ENCODE measurements at regions not wholly inside any gene's neighbourhood (a gene's known extent, or its start where the extent isn't known, plus 50 kb on each side); places are given as distances from the start of the nearest gene placed in this dataset.

DNA sequence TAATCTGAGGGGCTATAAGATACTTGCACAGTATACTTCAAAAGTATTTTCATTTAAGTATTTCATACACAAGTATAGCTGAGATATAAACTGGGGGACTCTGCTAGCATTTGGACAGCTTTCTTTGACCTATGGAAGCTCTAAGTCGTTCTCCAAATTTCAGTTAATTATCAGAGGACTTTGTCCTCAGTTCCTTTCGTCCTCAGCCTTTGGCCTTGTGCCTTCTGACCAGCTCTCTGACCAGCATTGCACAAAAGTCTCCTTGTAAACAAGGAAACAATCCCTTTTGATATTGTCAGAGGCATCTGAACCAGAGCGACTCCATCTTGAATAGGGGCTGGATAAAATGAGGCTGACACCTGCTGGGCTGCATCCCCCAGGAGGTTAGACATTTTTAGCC lies 464.0 kb upstream of the FAM241A start:
- no peak for DNase-seq

DNA sequence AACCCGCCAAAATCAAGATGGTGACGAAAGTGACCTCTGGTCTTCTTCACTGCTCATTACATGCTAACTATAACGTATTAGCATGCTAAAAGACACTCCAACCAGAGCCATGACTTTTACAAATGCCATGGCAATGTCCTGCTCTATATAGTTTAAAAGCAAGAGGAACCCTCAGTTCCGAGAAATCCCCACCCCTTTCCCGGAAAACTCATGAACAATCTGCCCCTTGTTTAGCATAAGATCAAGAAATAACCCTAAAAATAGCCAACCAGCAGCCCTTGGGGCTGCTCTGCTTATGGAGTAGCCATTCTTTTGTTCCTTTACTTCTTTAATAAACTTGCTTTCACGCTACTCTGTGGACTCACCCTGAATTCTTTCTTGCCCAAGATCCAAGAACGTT lies 463.5 kb upstream of the FAM241A start:
- no peak for DNase-seq

- no peak for DNase-seq
These were observed 460.0 kb upstream of the FAM241A start for GRCh38 chr4:111685205-111685604.

- DNase-seq, result no peak
These were observed 456.0 kb upstream of the FAM241A start for GRCh38 chr4:111689214-111689613.

DNA sequence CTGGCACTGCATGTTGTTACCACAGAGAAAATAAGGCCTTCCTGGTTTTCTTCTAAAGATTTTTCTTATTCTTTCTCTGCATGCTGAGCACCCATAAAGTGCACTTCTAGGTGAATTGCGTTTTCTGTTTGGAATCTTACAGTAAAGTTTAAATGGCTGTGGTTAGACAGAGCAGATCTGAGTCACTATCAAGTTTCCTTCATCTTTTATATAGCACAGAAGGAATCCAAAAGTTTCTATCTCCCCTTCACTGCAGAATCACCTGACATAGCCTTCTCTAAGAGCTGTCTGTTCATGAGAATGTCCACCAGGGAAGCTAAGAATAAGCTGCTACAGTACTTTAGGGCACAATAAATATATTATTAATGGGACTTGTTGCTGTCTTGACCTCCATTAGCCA lies 455.5 kb upstream of the FAM241A start:
- no peak for DNase-seq

DNA sequence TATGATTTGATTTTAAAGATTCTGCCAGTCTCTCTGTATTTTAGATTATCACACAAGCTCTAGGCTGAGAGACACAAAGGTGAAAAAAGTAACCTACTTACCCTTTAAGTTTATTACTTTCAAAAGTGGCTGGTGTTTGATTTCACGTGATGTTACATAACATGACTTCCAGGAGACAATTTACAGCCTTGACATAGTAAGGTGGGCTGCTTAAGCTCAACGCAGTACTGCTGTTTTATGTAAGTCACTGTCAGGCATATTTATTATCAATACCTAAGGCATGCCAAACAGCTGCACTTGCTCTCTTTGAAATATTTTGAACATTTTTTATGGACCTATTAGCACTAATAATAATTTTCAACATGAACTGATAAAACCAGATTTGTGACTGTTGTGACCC lies 451.5 kb upstream of the FAM241A start:
- DNase-seq, result no peak

DNA sequence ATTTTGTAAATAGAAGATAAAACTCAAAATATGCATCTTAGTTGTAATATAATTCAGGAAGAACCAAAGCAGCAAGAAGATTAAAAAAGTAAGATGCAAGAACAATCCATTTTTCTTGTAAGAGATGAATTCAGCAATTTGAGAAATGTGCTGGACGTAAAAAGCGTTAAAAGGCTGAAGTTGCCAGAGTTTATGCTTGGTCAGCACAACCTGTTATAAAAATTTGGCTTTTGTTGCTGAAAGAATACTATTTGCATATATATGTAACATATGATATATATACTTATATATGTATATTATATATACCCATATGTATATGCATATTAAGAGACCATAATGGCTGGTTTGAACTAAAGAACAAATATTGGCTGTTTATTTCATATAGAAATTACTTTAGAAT lies 449.6 kb upstream of the FAM241A start:
- DNase-seq, result no peak

GRCh38 chr4:111696505-111696904 lies 448.7 kb upstream of the FAM241A start:
- DNase-seq, result no peak

DNA sequence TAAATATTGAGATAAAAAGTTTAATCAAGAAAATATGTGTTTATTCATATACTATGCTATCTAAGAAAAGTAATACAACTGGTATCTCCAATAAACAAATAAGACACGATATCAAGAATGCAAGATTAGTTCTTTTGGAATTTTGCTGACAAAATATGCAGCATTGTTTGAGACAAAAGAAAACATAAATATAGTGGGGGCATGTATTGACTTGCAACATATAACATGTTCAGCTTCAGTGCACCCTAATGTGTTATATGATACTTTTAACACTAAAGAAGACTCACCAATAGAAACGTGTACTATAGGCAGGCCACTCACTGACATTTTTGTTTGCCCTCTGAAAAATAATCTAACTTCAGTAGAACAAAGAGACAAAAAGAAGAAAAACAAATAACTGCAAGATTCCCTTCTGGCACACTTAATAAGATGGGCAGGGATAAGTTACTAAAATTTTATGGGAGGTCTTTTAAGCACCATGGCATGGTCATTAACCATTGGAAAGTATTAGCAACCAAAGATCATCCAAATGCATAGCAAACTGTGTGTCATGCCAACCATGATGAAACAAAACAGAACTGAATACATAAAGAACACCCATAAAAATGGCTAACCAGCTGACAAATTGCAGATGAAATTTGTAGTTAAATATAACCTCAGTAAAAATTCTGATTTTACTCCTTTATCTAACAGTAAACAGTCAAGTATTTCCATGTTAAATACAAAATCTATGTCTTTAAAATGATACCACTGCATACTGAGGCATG lies 447.9 kb upstream of the FAM241A start:
- DNase-seq, result no peak

- DNase-seq, result no peak
These were observed 446.9 kb upstream of the FAM241A start for GRCh38 chr4:111698361-111698760.

- DNase-seq, result no peak
These were observed 446.1 kb upstream of the FAM241A start for GRCh38 chr4:111699165-111699564.

DNA sequence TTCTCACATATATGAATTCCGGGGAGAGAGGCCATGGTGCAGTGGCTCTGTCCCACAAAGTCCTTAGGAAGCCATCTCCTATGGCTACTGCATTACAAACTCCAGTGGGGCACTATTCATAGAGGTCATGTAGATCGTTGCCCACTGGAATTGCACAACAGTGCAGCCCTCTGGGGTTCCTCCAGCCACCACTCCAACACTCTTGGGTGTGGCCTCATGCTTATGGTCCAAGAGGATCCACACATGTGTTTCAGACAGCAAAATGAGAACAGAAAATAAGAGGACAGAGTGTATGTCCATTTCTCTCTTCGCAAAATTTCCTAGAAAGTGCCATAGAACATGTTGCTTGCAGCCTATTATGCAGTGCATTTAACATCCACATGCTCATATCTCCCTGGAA lies 444.2 kb upstream of the FAM241A start:
- DNase-seq, result no peak

DNA sequence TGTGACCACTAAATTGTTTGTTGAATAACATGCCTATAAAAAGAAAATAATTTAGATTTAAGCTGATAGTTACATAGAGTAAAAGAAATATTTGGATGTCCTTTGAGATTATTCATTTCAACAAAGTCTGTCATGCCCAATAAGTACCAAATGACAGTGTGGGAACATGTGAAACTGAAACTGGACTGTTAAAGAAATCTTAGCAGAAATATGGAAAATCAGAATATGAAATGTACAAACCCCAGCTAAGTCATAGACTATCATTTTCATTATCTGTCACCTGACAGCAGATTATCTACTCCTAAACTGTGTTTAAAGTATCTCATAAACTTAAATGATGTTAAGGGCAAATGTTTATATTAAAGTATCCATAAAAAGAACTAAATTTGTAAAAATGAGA lies 437.8 kb upstream of the FAM241A start:
- DNase-seq, result no peak

DNA sequence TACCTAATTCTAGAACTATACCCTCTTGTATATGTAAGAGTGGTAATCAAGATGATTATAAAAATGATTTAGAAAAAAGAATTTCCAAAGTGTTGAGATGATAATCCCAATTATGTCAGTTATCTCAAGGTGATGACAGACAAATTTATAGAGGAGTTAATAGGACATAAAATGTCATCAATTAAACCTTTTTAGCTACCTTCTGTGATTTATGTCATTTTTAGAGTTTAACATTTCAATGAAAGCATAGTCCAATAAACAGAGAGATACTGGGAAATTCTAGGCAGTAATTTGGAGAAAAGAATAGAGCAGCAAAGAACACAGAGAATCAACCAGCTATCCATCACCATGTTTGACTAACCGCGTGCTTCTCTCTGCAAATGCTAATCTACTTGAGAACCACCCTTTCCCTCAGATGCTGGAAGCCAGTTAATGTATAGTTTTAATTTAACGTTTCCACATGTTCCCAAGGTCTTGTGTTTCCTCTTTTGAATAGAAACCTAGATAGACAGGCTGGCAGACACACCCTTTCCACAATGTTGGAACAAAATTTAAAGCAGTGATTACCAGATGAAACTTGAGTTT lies 433.1 kb upstream of the FAM241A start:
- DNase-seq, result no peak

- no peak for DNase-seq
These were observed 432.0 kb upstream of the FAM241A start for GRCh38 chr4:111713276-111713675.

DNA sequence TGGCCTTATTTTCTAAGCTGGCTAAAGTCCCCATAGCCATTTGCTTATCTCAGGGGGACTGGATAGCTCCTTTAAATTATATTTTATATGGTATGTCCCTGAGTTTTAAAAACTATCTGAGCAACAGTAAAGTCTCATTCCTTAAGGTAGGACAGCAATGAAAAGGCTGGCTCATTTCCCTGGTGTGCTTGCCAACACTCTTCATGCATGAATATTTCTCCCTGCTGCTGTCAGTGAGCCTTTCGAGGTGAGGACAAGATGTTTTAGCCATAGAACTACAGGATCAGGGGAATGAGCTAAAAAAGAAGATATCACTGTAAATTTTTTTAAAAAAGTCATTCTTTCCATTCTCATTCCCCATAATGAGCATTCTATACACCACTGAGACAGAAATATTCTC lies 427.3 kb upstream of the FAM241A start:
- DNase-seq, result no peak

DNA sequence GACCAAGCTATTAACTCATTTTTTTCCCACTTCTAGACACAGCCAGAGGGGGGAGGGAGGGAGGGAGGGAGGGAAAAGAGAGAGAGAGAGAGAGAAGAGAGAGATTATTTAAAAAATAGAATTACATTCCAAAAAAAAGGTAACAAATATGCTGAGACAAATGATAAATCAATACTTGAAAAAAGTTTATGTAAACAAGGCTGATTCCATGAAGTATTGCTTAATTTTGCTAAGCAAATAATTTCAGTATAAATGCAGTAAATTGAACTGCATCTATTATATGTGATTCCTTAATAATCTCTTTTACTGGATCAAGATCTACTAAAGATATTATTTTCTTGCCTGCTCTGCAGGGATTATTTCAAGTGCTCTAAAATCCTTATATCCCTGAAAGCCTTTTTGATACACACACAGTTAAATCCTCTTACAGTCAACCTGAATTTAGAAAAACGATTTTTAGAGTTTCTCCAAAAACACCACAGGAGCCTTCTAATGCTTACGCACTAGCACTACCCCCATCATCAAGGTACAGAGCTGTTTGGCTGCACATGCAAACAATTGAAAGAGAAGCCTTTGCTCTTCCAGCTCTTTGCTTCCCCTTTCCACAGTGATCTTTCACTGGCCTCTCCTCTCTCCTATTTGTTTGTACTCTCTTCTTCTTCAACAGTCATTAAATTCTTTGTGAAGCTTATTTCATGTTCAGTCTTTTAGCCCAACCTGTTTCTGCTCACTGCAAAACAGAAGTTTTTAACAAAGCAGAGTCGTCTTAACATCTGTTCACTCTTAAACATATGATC lies 426.3 kb upstream of the FAM241A start:
- no peak for DNase-seq

DNA sequence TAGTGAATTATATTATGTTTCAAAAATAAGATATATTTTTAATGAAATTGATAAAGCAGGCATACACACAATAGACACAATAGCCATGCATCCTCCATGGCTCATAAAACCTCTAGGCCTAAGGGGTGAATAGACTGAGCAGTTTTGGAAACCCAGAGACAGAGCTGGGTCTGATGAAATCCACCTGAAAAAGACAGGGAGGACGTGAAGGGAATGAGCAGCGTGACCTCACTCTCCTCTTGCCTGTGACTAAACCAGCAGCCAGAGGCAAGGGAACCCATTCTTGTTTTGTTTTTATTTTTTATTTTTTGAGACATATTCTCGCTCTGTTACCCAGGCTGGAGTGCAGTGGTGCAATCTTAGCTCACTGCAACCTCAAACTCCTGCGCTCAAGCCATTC lies 424.4 kb upstream of the FAM241A start:
- no peak for DNase-seq

GRCh38 chr4:111722213-111722720 lies 423.0 kb upstream of the FAM241A start:
- no peak for DNase-seq

- no peak for DNase-seq
These were observed 408.7 kb upstream of the FAM241A start for GRCh38 chr4:111736516-111736915.

GRCh38 chr4:111744847-111745246 lies 400.4 kb upstream of the FAM241A start:
- DNase-seq, result no peak

GRCh38 chr4:111748157-111748556 lies 397.1 kb upstream of the FAM241A start:
- DNase-seq, result no peak

GRCh38 chr4:111754003-111754402 lies 391.3 kb upstream of the FAM241A start:
- DNase-seq, result no peak

DNA sequence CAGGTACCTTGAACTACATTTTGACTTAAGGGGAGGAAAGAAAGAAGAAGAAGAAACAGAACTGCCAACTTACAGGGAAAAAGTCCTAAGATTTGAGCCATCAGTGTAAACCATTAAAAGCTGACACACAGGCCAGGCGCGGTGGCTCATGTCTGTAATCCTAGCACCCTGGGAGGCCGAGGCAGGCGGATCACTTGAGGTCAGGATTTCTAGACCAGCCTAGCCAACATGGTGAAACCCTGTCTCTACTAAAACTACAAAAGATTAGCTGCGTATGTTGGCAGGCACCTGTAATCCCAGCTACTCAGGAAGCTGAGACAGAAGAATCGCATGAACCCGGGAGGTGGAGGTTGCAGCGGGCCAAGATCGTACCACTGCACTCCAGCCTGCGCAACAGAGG lies 389.7 kb upstream of the FAM241A start:
- no peak for DNase-seq

Data from NCI-H1694 treated with DMSO at 0.1 percent for 48 hours (cell line).